ENCODE measurements at regions not wholly inside any gene's neighbourhood (a gene's known extent, or its start where the extent isn't known, plus 50 kb on each side); places are given as distances from the start of the nearest gene placed in this dataset.

GRCh38 chr2:47315475-47315874, 53.6 kb upstream of the EPCAM start:
- TF ChIP-seq, protein P1, sequence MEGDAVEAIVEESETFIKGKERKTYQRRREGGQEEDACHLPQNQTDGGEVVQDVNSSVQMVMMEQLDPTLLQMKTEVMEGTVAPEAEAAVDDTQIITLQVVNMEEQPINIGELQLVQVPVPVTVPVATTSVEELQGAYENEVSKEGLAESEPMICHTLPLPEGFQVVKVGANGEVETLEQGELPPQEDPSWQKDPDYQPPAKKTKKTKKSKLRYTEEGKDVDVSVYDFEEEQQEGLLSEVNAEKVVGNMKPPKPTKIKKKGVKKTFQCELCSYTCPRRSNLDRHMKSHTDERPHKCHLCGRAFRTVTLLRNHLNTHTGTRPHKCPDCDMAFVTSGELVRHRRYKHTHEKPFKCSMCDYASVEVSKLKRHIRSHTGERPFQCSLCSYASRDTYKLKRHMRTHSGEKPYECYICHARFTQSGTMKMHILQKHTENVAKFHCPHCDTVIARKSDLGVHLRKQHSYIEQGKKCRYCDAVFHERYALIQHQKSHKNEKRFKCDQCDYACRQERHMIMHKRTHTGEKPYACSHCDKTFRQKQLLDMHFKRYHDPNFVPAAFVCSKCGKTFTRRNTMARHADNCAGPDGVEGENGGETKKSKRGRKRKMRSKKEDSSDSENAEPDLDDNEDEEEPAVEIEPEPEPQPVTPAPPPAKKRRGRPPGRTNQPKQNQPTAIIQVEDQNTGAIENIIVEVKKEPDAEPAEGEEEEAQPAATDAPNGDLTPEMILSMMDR (IDR thresholded peaks at IDR 0.05; ENCODE audit: extremely low read depth, missing control alignments) = no peak

GRCh38 chr2:47313728-47314127, 55.4 kb upstream of the EPCAM start:
- TF ChIP-seq, protein P1 (IDR thresholded peaks at IDR 0.05; ENCODE audit: extremely low read depth, missing control alignments) = peak; percentile 29

More at GRCh38 chr2:47315475-47315874, 53.6 kb upstream of the EPCAM start:
- DNase-seq (ENCODE audit: low spot score) = no peak

GRCh38 chr2:47313141-47313691, 55.9 kb upstream of the EPCAM start:
- TF ChIP-seq, protein P1 (IDR thresholded peaks at IDR 0.05; ENCODE audit: extremely low read depth, missing control alignments) = peak; percentile 19
- DNase-seq (ENCODE audit: low spot score) = no peak

More at GRCh38 chr2:47313728-47314127, 55.4 kb upstream of the EPCAM start:
- no peak for DNase-seq (ENCODE audit: low spot score)

GRCh38 chr2:47312491-47312850, 56.6 kb upstream of the EPCAM start:
- no peak for DNase-seq (ENCODE audit: low spot score)
- TF ChIP-seq, protein P1 (IDR thresholded peaks at IDR 0.05; ENCODE audit: extremely low read depth, missing control alignments) = no peak

DNA sequence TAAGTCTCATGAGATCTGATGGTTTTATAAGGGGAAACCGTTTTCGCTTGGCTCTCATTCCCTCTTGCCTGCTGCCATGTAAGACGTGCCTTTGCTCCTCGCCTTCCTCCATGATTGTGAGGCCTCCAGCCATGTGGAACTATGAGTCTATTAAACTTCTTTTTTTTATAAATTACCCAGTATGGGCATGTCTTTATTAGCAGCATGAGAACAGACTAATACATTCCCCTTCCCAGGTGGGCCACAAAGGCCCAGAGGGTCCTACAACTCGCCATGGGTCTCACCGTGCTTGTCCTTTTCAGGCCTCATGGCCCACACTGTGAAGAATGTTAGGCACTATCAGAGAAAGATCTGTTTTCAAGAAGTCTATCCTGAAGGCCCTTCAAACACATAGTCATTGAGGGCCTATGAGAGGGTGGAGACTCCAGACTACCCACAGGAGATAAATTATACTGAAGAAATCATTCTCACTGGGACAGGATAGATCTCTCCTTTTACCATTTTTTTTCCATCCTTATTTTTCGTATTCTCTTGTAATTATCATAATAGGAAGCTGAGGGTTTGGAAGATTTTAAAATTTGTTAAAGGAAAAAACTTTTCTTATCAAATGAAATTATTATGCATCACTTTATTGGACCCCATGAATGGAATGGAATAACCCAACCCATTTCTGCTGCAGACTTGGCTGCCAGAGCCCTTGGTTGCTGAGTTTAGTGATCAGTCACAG, 57.2 kb upstream of the EPCAM start:
- no peak for DNase-seq (ENCODE audit: low spot score)
- TF ChIP-seq, protein P1 (IDR thresholded peaks at IDR 0.05; ENCODE audit: extremely low read depth, missing control alignments) = no peak

DNA sequence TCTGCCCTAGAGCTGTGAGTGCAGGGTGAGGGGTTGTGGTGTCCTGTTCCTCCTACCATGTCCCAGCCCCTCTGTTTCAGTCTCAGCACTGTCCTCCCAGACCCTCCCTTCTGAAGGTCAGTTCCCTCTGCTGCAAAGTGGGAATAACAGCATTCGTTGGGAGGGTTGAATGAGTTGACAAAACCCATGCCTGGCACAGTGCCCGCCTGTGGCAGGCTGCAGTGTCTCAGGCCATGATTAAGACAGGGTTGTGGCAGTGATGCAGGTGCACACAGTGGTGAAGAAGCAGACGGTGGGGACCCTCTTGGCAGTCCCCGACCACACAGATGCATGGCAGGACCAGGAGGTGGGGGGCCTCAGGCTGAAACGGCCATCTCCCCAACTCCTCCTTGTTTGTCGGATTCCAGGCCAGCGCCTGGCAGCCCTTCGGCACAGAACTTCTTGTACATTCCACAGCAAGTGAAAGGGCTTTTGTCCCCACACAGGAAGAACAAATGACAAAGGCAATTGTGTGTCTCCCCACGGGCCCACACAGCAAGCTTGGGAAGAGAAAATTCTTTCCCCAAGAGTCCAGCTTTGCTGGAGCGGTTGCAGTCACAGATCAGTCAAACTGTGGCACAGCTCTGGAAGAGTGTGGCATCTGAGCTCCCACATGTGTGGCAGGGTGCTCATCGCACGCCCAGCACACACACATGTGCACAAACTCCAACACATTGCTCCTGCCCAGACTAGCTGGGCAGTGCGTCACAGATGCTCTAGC, 58.1 kb upstream of the EPCAM start:
- DNase-seq (ENCODE audit: low spot score) = no peak
- TF ChIP-seq, protein P1 (IDR thresholded peaks at IDR 0.05; ENCODE audit: extremely low read depth, missing control alignments) = no peak

All from GM20000 (cell line).